Panc1 (cell line): ENCODE measurements at regions not wholly inside any gene's neighbourhood (a gene's known extent, or its start where the extent isn't known, plus 50 kb on each side); places are given as distances from the start of the nearest gene placed in this dataset.

Experiments used
- ATAC-seq: fragments of 200-7000 bp; cut with Tn5 transposase; 2 replicates; pipeline ENCODE4 v1.9.1; 2020; ENCODE audit warnings: mild to moderate bottlenecking, moderate library complexity
- BruUV-seq: library from RNA; stranded (reverse); fragments of 400-500 nt; replicated peaks from 2 replicates; lab custom pipeline; 2021; lab: Mats Ljungman, UMichigan
- CTCF ChIA-PET: fragments of 300-600 bp; sonication (Branson Sonifier 250); formaldehyde crosslinking; loops from one replicate; lab custom pipeline; 2022; ENCODE audit warnings: antibody characterized with exemption; lab: Charles Lee
- POLR2A ChIA-PET: fragments of 300-600 bp; sonication (Branson Sonifier 250); formaldehyde crosslinking; loops from one replicate; lab custom pipeline; 2022; ENCODE audit warnings: antibody characterized with exemption; lab: Charles Lee
- DNase-seq: peaks from one replicate; pipeline ENCODE4 v3.0.0-alpha.2; 2010; ENCODE audit warnings: low read depth, low spot score
- H3K27ac ChIP-seq: 2 replicates; pipeline ENCODE4 v1.5.1; 2011; ENCODE audit warnings: mild to moderate bottlenecking, low read length, inconsistent platforms
- H3K27me3 ChIP-seq: fragments of 200-500 bp; sonication (Bioruptor generic); 2 replicates; pipeline ENCODE4 v1.6.0; 2014; ENCODE audit warnings: low read length, inconsistent platforms; ENCODE audit not compliant: control insufficient read depth, insufficient read depth
- H3K36me3 ChIP-seq: fragments of 200-500 bp; sonication (Bioruptor generic); 2 replicates; pipeline ENCODE4 v1.5.1; 2014; ENCODE audit warnings: inconsistent platforms, mild to moderate bottlenecking, low read length, moderate library complexity; ENCODE audit not compliant: control insufficient read depth, insufficient read depth
- H3K4me1 ChIP-seq: 2 replicates; pipeline ENCODE4 v1.5.1; 2011; ENCODE audit warnings: inconsistent platforms, mild to moderate bottlenecking, low read length, moderate library complexity; ENCODE audit not compliant: control insufficient read depth, insufficient read depth
- H3K4me3 ChIP-seq, 2 experiments: 2 replicates each; pipeline ENCODE4 v1.5.1; 2011 to 2012; ENCODE audit warnings: low read depth in 2 of 2, low read length in 2 of 2, mild to moderate bottlenecking in 2 of 2, inconsistent platforms in 1 of 2, moderate library complexity in 1 of 2
- H3K9me3 ChIP-seq: fragments of 200-500 bp; sonication (Bioruptor generic); 2 replicates; pipeline ENCODE4 v1.5.1; 2014; ENCODE audit warnings: low read depth, mild to moderate bottlenecking, inconsistent platforms, low read length, moderate library complexity; ENCODE audit not compliant: control insufficient read depth, insufficient read depth
- CTCF ChIP-seq: fragments of 450-650 bp; IDR thresholded peaks from 2 replicates; pipeline ENCODE4 v1.5.1; 2017; ENCODE audit warnings: mild to moderate bottlenecking
- POLR2AphosphoS5 ChIP-seq: IDR thresholded peaks from 2 replicates; pipeline ENCODE4 v1.6.1; 2012; ENCODE audit warnings: mild to moderate bottlenecking, low read depth, low read length, moderate library complexity
- REST ChIP-seq, 2 experiments: IDR thresholded peaks; 2 replicates each; pipeline ENCODE4 v1.6.1; 2011 to 2012; ENCODE audit warnings: low read depth in 2 of 2, control low read depth in 1 of 2, low read length in 1 of 2, mild to moderate bottlenecking in 1 of 2, moderate library complexity in 1 of 2; ENCODE audit not compliant: insufficient read depth in 1 of 2
- SIN3A ChIP-seq: IDR thresholded peaks from 2 replicates; pipeline ENCODE4 v1.6.1; 2012; ENCODE audit warnings: low read depth, mild to moderate bottlenecking, low read length, moderate library complexity, borderline replicate concordance; ENCODE audit not compliant: insufficient read depth
- TCF7L2 ChIP-seq: IDR thresholded peaks from 2 replicates; pipeline ENCODE4 v1.6.1; 2011; ENCODE audit warnings: mild to moderate bottlenecking, low read depth, low read length, inconsistent platforms
- in situ Hi-C: cut with HindIII; loops from 2 replicates; pipeline ENCODE4 v1.10.0; 2016; ENCODE audit warnings: low sequenced_read_pairs, low pct_unique_long_range_greater_than_20kb
- intact Hi-C: fragments of 100-400 bp; cut with micrococcal nuclease; formaldehyde crosslinking; loops from one replicate; pipeline ENCODE4 v1.10.0; 2022; ENCODE audit not compliant: unreplicated experiment

- CTCF ChIA-PET = no interaction called here
- POLR2A ChIA-PET = no interaction called here
- ATAC-seq (no peak), DNase-seq (no peak)
- no peak for TF ChIP-seq TCF7L2
- no peak for TF ChIP-seq POLR2AphosphoS5
- no peak for TF ChIP-seq CTCF
- no peak for TF ChIP-seq REST (IDR thresholded peaks at IDR 0.05; ENCODE audit: insufficient read depth in 1 of 2, low read depth in 2 of 2, low read length in 1 of 2)
- no peak for TF ChIP-seq SIN3A
- BruUV-seq = no TSS peak
- Histone ChIP-seq H3K4me1 (no peaks in the 10 kb centered on the region), H3K9me3 (no peaks in the 10 kb centered on the region; the same call in 1 of the 2 replicates), H3K4me3 (no peak overlapping the region), H3K27ac (no peak overlapping the region), H3K36me3 (no peaks in the 10 kb centered on the region), H3K27me3 (no peaks in the 10 kb centered on the region)
- in situ Hi-C loops (no loop called here), intact Hi-C loops (no loop called here)
Observed at GRCh38 chr4:180710628-180711337, 1532.4 kb upstream of the TENM3 start.

GRCh38 chr4:180717451-180718033, 1525.7 kb upstream of the TENM3 start:
- H3K36me3 ChIP-seq = no peaks in the 10 kb centered on the region
- H3K27me3 ChIP-seq = no peaks in the 10 kb centered on the region
- intact Hi-C loops = no loop called here
- no peak for TF ChIP-seq POLR2AphosphoS5
- no peak for TF ChIP-seq TCF7L2
- TF ChIP-seq SIN3A = no peak
- TF ChIP-seq CTCF = no peak
- no peak for TF ChIP-seq REST (IDR thresholded peaks at IDR 0.05; ENCODE audit: insufficient read depth in 1 of 2, low read depth in 2 of 2, low read length in 1 of 2)
- in situ Hi-C loops = no loop called here
- ChIA-PET CTCF (no interaction called here), POLR2A (no interaction called here)
- H3K9me3 ChIP-seq = no peaks in the 10 kb centered on the region
- no peak overlapping the region for H3K27ac ChIP-seq
- no peak overlapping the region for H3K4me3 ChIP-seq
- H3K4me1 ChIP-seq = no peaks in the 10 kb centered on the region
- BruUV-seq = no TSS peak
- DNase-seq = no peak
- ATAC-seq = no peak
